ENCODE measurements at regions not wholly inside any gene's neighbourhood (a gene's known extent, or its start where the extent isn't known, plus 50 kb on each side); places are given as distances from the start of the nearest gene placed in this dataset.

GRCh38 chr17:28256881-28257280 is 62.1 kb upstream of the TMEM97 start:
- TF ChIP-seq, protein P1, sequence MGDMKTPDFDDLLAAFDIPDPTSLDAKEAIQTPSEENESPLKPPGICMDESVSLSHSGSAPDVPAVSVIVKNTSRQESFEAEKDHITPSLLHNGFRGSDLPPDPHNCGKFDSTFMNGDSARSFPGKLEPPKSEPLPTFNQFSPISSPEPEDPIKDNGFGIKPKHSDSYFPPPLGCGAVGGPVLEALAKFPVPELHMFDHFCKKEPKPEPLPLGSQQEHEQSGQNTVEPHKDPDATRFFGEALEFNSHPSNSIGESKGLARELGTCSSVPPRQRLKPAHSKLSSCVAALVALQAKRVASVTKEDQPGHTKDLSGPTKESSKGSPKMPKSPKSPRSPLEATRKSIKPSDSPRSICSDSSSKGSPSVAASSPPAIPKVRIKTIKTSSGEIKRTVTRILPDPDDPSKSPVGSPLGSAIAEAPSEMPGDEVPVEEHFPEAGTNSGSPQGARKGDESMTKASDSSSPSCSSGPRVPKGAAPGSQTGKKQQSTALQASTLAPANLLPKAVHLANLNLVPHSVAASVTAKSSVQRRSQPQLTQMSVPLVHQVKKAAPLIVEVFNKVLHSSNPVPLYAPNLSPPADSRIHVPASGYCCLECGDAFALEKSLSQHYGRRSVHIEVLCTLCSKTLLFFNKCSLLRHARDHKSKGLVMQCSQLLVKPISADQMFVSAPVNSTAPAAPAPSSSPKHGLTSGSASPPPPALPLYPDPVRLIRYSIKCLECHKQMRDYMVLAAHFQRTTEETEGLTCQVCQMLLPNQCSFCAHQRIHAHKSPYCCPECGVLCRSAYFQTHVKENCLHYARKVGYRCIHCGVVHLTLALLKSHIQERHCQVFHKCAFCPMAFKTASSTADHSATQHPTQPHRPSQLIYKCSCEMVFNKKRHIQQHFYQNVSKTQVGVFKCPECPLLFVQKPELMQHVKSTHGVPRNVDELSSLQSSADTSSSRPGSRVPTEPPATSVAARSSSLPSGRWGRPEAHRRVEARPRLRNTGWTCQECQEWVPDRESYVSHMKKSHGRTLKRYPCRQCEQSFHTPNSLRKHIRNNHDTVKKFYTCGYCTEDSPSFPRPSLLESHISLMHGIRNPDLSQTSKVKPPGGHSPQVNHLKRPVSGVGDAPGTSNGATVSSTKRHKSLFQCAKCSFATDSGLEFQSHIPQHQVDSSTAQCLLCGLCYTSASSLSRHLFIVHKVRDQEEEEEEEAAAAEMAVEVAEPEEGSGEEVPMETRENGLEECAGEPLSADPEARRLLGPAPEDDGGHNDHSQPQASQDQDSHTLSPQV (IDR thresholded peaks at IDR 0.05), result no peak
- TF ChIP-seq ZNF644 (tag; IDR thresholded peaks at IDR 0.05; ENCODE audit: low read depth) (no peak), HNRNPK (IDR thresholded peaks at IDR 0.05; ENCODE audit: low read depth, low read length, poor library complexity, severe bottlenecking) (no peak), ZNF707 (CRISPR knock-in tag; conservative IDR thresholded peaks at IDR 0.05) (no peak)
- Histone ChIP-seq H3K9ac (ENCODE audit: insufficient read depth in 1 of 2, low read depth in 2 of 2, low read length in 2 of 2) (no peak overlapping the region), H3K27me3 (ENCODE audit: control insufficient read depth in 2 of 2, insufficient read depth in 2 of 2, low read length in 2 of 2) (peaks cover 8 to 27% of the 10 kb centered on the region in 2 experiments; a peak in 3 of 5 replicates), H3K9me1 (ENCODE audit: control insufficient read depth, insufficient read depth, low read length) (no peaks in the 10 kb centered on the region), H3K79me2 (ENCODE audit: control insufficient read depth, insufficient read depth, low read length) (no peaks in the 10 kb centered on the region), H4K20me1 (replicated peaks; ENCODE audit: control insufficient read depth, insufficient read depth, low read length) (no peaks in the 10 kb centered on the region), H3K27ac (ENCODE audit: extremely low read depth, low read depth, low read length) (no peak overlapping the region), H3K9me3 (replicated peaks; ENCODE audit: control insufficient read depth, insufficient read depth, low read depth, low read length) (no peaks in the 10 kb centered on the region; the same call in 1 of the 2 replicates), H3K4me1 (replicated peaks in 1 of 2; ENCODE audit: control insufficient read depth in 2 of 2, insufficient read depth in 2 of 2, low read length in 2 of 2) (peaks cover 0 to 4% of the 10 kb centered on the region in 2 experiments; a peak in 1 of 5 replicates), H3K4me2 (ENCODE audit: insufficient read depth, low read length) (no peak overlapping the region), H3K4me3 (no peak overlapping the region), H2AFZ (ENCODE audit: low read depth, low read length) (no peak overlapping the region), H3K36me3 (ENCODE audit: control insufficient read depth, insufficient read depth, low read length) (no peaks in the 10 kb centered on the region)
- POLR2A ChIA-PET, result interaction anchor here (1.1 kb wide), 1 partner anchor 12 kb away, joined by 3 read pairs; no protein-coding TSS in a partner anchor
- DNase-seq (ENCODE audit: extremely low read depth in 1 of 4, low spot score in 3 of 4) (no peak), FAIRE-seq (no peak), ATAC-seq (no peak)
- CTCF ChIA-PET (ENCODE audit: low intra/inter-chr PET ratio), result no interaction called here
- no TSS peak for BruUV-seq (replicated peaks)
- intact Hi-C loops (cut with micrococcal nuclease), result loop anchor here (10.0 kb wide), 1 partner anchor 168 kb away; no protein-coding TSS in a partner anchor
- 18% methylated on average over 7 of the region's 7 CpGs for WGBS (ENCODE audit: insufficient coverage, low coverage, missing lambda C conversion rate)
- in situ Hi-C loops (cut with MboI), result no loop called here
